ENCODE measurements at regions not wholly inside any gene's neighbourhood (a gene's known extent, or its start where the extent isn't known, plus 50 kb on each side); places are given as distances from the start of the nearest gene placed in this dataset.
"Not testable (repeated sequence)": the region's sequence is repeated elsewhere in the genome, so short reads cannot be mapped to it uniquely, and the experiment has no call there.

DNA sequence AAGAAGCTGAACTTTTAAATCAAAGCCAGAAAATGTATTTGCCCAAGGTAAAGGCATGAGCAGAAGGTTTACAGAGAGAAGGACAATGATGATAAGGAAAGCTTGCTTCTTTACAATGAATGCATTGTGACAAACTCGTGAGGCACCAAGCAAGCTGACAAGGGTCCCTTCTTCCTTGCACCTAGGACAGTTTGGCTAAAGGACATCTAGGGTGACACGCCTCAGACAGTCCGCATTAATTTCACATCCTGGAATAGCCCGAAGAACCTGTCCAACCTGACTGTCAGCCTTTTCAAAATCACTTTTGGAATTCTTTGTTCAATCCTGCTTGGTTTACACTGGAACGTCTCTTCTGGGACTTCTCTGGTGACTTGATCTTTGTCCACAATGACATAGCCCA lies 146.4 kb upstream of the MAP3K1 start:
- no peak for DNase-seq (ENCODE audit: low read depth, low spot score)
- H3K4me3 ChIP-seq (ENCODE audit: low read length): no peak overlapping the region

DNA sequence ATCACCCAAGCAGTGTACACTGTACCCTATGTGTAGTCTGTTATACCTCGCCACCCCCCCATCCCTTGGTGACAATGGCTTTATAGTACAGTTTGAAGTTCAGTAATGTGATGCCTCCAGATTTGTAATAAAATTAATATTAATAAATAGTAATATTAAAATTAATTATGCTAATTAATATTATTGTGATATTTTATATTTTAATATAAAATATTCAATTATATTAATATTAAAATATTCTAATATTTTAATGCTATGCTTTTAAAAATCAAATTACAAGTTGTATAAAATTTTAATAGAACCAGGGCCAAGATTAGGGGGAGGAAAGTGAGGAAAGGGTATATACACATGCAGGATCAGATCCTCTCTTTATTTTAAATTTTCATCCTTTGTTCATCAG lies 147.7 kb upstream of the MAP3K1 start:
- H3K4me3 ChIP-seq (ENCODE audit: low read length): no peak overlapping the region
- no peak for DNase-seq (ENCODE audit: low read depth, low spot score)

DNA sequence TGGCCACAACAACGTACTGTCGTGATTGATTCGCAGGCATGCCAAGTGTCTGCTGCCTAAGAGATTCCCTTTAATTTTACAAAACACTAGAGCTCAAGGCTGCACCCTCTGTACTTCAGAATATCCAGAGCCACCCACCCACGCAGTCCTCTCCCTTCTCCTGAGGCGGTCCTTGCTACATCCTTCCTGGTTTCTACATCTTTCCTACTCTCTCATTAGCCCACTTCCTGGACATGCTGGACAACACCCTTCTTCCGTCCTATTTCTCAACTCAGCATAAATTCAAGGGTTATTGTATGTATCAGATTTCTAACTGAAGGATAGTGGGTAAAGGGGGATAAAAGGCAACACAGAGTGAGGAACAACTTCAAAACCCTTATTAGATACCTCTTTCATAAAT lies 148.4 kb upstream of the MAP3K1 start:
- DNase-seq (ENCODE audit: low read depth, low spot score): no peak
- H3K4me3 ChIP-seq (ENCODE audit: low read length): no peak overlapping the region

DNA sequence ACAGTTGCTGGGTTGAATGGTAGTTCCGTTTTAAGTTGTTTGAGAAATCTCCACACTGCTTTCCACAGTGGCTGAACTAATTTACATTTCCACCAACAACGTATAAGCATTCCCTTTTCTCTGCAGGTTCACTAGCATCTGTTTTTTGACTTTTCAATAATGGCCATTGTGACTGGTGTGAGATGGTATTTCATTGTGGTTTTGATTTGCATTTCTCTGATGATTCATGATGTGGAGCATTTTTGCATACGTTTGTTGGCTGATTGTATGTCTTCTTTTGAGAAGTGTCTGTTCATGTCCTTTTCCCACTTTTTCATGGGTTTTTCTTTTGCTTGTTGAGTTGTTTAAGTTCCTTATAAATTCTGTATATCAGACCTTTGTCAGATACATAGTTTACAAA lies 150.2 kb upstream of the MAP3K1 start:
- not testable (repeated sequence) for DNase-seq (ENCODE audit: low read depth, low spot score); H3K4me3 ChIP-seq (ENCODE audit: low read length)

DNA sequence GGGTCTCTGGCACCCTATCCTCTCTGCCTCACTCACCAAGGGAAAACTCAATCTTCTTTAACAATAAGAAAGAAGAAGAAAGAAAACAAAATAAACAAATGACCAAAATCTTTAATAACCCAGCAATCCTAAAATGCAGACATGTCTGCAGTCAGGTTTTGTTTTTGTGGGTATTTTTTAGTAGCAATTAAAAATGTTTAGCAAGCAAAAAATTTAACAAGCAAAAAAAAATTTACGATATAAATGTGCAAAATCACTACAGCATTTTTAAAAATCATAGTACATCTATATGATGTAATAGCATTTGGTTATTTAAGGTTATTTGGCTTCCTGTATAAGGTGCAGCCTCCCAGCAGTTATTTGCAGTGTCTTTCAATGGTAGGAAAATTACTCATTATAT lies 151.3 kb upstream of the MAP3K1 start:
- no peak overlapping the region for H3K4me3 ChIP-seq (ENCODE audit: low read length)
- DNase-seq (ENCODE audit: low read depth, low spot score): no peak

DNA sequence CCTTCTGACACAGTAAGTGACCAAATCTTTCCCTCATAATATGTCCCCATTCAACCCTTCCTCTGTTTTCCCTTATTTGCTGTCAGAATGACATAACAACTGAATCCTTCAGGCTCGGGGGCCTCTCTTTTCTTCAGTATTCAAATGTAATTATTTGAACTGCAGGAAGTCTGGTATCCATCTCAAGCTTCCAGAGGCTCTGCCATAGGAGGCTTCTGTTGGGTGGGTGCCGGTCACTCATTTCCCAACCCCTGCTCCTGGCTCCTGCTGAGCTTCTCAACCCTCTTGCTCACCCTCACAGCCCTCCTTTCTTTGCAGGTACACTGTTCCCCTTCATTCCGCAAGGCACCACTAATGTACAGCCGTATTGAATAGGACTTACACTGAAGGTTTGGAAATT lies 151.8 kb upstream of the MAP3K1 start:
- DNase-seq (ENCODE audit: low read depth, low spot score): no peak
- H3K4me3 ChIP-seq (ENCODE audit: low read length): no peak overlapping the region

DNA sequence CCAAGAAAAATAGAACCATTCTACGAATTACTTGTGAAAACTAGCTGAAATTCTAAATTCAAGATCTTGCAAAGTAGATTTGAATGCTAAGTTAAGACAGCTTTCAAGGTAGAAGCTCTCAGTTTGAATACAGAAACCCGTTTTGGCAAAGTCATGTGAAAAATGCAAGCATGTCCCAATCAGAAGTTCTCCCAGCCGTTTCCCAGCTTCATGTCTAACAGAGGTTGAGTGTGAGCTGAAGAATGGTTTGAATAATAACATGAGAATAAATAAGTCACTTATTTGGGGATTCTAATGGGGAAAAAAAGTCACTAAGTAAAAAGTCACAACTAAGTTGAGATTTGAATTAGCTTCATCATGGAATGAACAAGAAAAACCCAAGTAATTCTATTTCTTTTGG lies 152.5 kb upstream of the MAP3K1 start:
- DNase-seq (ENCODE audit: low read depth, low spot score): no peak

DNA sequence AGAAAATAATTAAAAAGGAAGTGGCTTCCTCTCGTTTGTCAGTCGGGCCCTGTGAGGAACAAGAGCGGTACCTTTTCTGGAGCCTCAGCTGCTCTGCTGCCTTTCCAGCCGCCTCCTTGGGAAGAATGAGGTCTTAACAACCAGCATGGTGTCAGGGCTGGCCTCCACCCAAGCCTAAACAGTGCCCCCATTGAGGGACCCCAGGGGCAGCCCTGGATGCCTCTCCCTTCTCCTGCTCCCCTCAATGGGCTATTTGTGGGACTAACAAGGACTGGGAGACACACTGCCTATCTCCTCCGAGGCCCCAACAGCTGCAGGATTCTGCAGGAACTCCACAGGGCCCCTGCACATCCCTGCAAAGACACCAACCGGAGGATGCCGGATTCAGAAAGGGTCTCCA lies 155.4 kb upstream of the MAP3K1 start:
- H3K4me3 ChIP-seq (ENCODE audit: low read length): no peak overlapping the region
- DNase-seq (ENCODE audit: low read depth, low spot score): no peak

More for the DNA sequence above, 152.5 kb upstream of the MAP3K1 start:
- no peak overlapping the region for H3K4me3 ChIP-seq (ENCODE audit: low read length)

DNA sequence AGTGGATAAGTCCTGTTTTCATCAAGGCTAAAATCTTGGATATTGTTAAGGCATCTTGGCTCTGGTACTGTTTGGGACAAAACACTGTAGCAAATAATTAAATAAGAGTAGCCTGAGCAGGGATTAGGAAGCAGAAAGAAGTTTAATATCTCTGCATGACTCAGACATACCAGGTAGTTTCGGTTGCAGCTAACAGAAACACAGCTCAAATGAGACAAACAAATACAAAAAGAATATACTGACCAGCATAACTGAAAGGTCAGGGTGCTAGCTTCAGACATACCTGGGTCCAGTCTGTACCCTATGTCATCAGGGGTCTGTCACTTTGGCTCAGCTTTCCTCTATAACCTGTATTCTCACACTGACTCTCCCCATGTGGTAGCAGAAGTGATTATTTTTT lies 156.4 kb upstream of the MAP3K1 start:
- no peak overlapping the region for H3K4me3 ChIP-seq (ENCODE audit: low read length)
- no peak for DNase-seq (ENCODE audit: low read depth, low spot score)

DNA sequence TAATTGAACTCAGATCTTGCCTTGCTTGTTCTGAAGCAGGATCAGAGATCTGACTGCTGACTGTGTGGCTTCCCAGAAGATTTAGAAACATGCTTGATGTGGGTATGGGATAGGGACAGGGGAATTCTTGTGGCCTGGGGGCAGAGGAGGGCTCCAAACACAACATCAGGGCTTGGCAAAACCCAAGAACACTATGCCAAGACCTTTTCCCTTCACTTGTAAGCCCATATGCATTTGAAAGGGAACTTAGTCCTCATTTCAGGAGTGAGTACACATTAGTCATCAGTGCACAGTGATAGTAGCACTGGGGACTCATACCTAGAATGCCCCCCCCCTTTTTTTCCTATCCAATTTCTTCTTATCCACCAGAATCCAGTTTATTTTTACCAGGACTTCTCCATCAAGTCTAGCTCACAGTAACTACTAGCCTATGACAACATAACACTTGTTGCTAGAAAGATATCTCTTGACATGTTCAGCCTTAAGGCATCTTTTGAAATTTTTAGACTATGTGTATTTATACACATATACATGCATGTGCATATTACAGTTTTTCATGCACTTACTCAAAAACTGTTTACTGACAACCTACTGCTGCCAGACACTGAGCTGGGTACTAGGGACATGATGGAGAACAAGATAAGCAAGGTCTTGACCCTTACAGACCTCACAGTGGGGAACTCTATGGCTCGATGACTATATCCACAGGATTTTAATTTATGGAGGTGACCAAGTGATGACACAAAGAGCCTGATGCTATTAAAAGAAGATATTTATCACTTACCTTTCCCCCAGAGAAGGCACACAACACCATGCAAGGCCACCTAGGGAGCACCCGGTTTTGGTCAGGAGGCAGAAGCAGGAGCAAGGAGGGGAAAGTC lies 158.3 kb upstream of the MAP3K1 start:
- DNase-seq (ENCODE audit: low read depth, low spot score): no peak

DNA sequence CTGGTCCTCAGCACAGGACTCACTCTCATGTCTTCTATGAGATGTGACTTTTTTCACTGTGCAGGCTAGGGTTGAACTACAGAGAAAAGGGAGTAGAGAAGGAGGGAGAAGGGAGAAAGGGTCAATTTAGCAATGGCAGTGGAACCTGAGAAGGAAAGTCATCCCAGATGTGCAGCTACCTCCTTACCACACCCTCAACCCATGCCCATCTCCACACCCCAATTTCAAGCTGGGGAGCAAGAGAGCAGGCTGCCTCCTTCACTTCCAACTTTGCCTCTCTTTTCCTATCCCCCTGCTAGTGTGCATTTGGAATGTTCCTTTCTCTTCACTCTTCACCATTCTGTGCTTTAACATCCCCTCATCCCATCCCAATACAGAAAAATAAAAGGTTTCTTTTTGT lies 163.5 kb upstream of the MAP3K1 start:
- no peak overlapping the region for H3K4me3 ChIP-seq (ENCODE audit: low read length)
- DNase-seq (ENCODE audit: low read depth, low spot score): no peak

More for the DNA sequence above, 158.3 kb upstream of the MAP3K1 start:
- no peak overlapping the region for H3K4me3 ChIP-seq (ENCODE audit: low read length)

DNA sequence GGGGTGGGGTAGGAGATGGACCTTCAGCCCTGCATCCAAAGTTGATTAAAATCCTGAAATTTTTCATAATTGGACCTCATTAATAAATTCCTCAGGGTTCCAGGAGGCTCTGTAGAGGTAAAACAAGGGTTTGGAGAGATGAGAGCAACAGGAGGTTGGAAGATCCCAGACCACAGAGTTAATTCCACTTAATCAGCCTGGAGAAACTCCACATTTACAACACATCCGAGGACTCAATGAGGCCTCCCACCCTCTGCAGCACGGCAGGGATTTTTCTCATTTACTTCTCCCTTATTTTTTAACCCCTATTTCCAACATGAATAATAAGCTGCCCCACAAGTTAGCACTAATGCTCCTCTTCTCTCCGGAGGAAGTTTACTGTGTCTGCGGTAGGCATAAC lies 165.0 kb upstream of the MAP3K1 start:
- no peak for DNase-seq (ENCODE audit: low read depth, low spot score)
- H3K4me3 ChIP-seq (ENCODE audit: low read length): no peak overlapping the region

DNA sequence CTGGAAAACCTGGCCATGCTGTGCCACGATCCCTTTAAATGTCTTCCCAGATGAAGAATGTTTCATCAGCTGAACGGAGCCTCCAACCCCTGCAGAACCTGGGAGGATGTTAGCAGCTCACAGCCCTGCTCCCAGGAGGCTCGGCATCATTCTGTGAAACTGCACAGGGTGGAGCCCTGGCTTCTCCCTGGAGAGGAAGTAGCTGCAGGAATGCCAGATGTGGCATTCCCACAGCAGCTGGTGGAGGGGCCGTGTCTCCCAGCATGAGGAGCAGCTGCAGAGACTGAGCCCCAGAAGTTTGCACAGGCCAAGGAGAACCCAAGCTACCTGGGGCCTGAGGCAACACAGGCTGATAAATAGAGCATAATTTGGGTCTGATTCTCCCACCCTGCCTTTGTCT lies 165.8 kb upstream of the MAP3K1 start:
- H3K4me3 ChIP-seq (ENCODE audit: low read length): no peak overlapping the region
- DNase-seq (ENCODE audit: low read depth, low spot score): no peak

DNA sequence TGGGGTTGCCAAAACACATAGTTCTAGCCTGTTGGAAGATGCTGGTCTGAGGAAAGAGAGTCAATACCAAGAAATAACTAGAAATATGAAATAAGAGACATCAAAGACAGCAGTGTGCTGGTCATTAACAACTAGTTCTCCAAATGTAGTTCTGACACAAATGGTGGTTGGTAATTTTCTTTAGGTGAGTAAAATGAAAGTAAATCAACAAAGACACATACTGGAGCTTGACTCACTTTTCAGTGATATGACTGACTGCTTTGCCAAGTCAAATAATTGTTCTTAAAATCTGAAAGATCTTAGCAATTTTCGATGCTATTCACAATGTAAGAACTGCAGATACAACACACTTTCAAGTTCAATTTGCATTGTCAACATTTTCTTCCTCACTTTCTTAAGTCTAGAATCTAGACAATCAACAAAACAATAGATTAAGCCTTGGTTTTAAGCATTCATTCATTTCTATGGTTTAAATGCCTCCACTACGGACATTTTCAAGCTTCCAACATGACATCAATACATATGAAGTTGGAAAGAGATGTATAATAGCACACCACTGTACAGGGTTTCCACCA lies 166.8 kb upstream of the MAP3K1 start:
- DNase-seq (ENCODE audit: low read depth, low spot score): no peak
- H3K4me3 ChIP-seq (ENCODE audit: low read length): no peak overlapping the region

DNA sequence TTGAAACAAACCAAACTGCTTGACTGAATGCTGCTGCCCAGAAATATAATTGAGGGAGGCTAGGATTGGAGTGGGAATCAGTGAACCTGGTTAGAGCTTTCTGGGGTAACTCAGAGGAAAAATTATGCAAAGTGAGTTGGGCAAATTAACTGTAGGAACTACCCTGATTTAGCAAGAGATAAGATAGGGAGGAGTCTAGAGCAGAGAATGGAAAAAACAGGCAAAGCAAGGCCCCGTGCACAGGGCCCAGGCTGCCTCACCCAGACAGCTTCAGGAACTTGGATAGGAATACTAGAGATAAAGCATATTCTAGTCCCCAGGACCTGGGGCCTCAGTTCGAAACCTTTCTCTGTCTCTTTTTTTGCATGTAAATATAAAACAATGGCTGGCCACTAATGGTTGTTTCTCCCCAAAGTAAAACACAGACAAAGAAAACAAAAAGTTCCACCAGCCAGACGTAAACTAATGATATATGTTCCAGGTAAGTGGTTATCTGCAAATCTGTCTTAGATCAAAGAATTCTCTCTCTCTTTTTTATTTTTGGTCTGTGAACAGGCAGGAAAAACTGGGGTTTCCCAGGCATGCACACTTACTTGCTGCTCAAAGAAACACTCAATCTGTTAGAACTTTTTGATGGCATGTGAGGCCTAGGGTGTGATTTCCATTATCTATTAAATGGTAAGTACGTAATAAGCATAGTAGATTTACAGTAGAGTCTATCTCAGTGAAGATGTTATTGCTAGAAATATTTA lies 168.1 kb upstream of the MAP3K1 start:
- H3K4me3 ChIP-seq (ENCODE audit: low read length): no peak overlapping the region
- DNase-seq (ENCODE audit: low read depth, low spot score): no peak

DNA sequence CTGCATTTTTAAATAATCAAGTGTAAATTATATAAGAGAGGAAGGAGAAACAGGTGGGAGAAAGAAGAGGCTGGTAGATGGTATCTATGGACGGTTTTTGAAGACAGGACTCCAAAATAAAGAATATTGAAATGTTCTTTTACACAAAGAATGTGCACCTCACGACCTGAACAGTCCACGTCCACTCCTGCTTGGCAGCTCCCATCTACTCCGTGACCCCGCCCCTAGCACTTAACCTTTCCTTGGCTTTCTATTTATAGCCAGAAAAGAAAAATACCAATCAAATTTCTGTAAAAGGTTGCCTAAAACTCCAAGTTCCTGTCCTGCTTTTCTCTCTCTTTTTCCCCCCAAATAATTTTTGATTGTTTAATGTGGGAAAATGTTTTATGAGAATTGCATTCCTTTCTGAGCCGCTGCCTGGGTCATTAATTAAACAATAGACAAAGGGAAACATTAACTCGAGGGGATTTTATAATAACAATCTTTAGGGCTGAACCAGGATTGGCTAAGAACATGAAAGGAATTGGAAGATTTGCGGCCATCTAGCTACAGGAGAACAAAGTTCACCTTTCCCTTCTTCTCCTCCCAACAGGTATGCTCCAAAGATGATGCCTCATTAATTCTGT lies 173.6 kb upstream of the MAP3K1 start:
- DNase-seq (ENCODE audit: low read depth, low spot score): no peak
- H3K4me3 ChIP-seq (ENCODE audit: low read length): no peak overlapping the region

DNA sequence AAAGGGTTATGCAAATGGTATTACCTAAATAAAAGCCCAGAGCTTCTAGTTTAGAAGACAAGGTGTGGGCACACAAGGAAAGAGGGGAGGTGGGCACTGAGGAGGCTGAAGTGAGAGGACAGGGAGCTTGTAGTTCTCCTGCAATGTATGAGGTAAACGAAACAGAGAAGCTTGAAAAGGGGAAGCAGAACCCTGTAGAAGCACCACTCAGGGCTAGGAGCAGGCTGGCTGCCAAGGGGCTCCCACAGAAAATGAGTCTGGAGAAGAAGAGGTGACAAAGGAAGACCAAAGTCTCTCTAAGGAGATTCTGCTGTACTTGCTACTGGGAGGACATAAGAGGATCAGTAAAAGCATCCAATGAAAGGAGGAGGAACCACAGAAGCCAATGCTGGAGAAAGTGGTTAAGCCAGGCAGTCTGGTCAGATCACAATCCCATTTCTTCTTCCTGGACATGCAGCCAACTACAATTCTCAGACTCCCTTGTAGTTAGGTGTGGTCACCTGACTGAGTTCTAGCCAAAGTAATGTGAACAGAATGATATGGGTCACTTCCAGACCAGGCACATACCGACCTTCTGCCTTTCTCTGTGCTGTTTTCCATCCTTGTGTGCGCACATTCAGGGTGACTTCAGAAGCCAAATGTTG lies 174.5 kb upstream of the MAP3K1 start:
- H3K4me3 ChIP-seq (ENCODE audit: low read length): no peak overlapping the region
- DNase-seq (ENCODE audit: low read depth, low spot score): no peak

DNA sequence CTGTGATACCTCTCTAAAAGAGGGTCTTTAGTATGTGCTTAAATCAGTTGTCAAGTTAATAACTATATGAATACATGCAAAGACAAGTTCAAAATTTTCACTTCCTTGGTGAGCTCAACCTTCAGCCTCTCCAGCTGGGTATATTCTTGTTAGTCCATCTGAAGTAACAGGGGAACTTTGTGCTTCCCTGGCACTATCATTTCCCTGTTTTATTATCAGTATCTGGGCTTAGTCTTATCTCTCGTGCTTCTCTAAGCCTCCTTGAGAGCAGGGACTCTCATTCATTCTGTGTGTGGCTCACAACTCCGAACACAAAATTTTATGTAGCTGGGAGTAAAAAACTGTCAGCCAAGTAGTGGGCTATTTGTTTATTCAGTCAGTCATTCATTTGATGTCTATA lies 175.9 kb upstream of the MAP3K1 start:
- no peak for DNase-seq (ENCODE audit: low read depth, low spot score)
- no peak overlapping the region for H3K4me3 ChIP-seq (ENCODE audit: low read length)

DNA sequence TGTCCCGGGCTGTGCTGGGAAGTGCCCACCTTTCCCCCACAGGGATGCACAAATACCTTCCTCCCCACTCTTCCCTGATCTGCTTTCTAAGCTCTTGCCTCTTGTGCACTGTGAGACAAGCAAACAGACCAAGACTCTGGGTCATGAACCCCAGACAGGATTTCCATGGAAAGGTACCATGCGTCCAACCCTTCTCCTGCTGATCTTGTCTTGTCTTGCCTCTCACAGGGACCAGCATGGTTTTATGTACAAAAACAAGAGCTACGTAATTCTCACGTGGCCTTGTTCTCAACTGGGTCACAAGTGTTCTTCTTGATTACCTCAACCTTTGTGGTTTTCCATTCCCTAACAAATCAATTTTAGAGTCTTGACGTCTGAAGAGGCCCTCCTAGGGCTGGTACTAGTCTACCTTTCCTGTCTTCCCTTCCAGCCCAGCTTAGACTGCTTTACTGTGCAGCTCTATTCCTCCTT lies 176.5 kb upstream of the MAP3K1 start:
- DNase-seq (ENCODE audit: low read depth, low spot score): no peak
- no peak overlapping the region for H3K4me3 ChIP-seq (ENCODE audit: low read length)
